ENCODE measurements at regions not wholly inside any gene's neighbourhood (a gene's known extent, or its start where the extent isn't known, plus 50 kb on each side); places are given as distances from the start of the nearest gene placed in this dataset.
"Not testable (repeated sequence)": the region's sequence is repeated elsewhere in the genome, so short reads cannot be mapped to it uniquely, and the experiment has no call there.

GRCh38 chr5:62248192-62248591 lies 57.8 kb upstream of the KIF2A start:
- TF ChIP-seq CTCF, POLR2A (IDR thresholded peaks at IDR 0.05): not testable (repeated sequence)

Data from lower leg skin (tissue), 3 donors.